Skeletal muscle cell (primary cell): ENCODE measurements at regions not wholly inside any gene's neighbourhood (a gene's known extent, or its start where the extent isn't known, plus 50 kb on each side); places are given as distances from the start of the nearest gene placed in this dataset.
"Not testable (repeated sequence)": the region's sequence is repeated elsewhere in the genome, so short reads cannot be mapped to it uniquely, and the experiment has no call there.

ENCODE experiments used
- DNase-seq: peaks from one replicate; pipeline ENCODE4 v3.0.0-alpha.2; 2010; ENCODE audit warnings: low read depth
- H3K4me3 ChIP-seq: 2 replicates; pipeline ENCODE4 v1.5.1; 2011; ENCODE audit warnings: low read depth, mild to moderate bottlenecking, control low read depth, low read length, moderate library complexity

GRCh38 chr6:150756173-150756572 lies 109.3 kb upstream of the MTHFD1L start:
- DNase-seq = no peak
- no peak overlapping the region for H3K4me3 ChIP-seq

- not testable (repeated sequence) for DNase-seq, H3K4me3 ChIP-seq
These were observed 107.7 kb upstream of the MTHFD1L start for GRCh38 chr6:150757807-150758206.

GRCh38 chr6:150759483-150759882 lies 106.0 kb upstream of the MTHFD1L start:
- DNase-seq = no peak
- H3K4me3 ChIP-seq = no peak overlapping the region

- no peak overlapping the region for H3K4me3 ChIP-seq
- no peak for DNase-seq
These were observed 103.7 kb upstream of the MTHFD1L start for GRCh38 chr6:150761771-150762170.

- DNase-seq = no peak
- H3K4me3 ChIP-seq = no peak overlapping the region
These were observed 101.0 kb upstream of the MTHFD1L start for GRCh38 chr6:150764334-150765066.

GRCh38 chr6:150765067-150765764 lies 100.3 kb upstream of the MTHFD1L start:
- H3K4me3 ChIP-seq = no peak overlapping the region
- no peak for DNase-seq

GRCh38 chr6:150766201-150766997 lies 99.1 kb upstream of the MTHFD1L start:
- no peak overlapping the region for H3K4me3 ChIP-seq
- no peak for DNase-seq

GRCh38 chr6:150767161-150767560 lies 98.3 kb upstream of the MTHFD1L start:
- DNase-seq = no peak
- H3K4me3 ChIP-seq = no peak overlapping the region

- no peak overlapping the region for H3K4me3 ChIP-seq
- peak; percentile 12 for DNase-seq
These were observed 97.9 kb upstream of the MTHFD1L start for GRCh38 chr6:150767571-150768018.

GRCh38 chr6:150770637-150771036 lies 94.9 kb upstream of the MTHFD1L start:
- no peak for DNase-seq
- H3K4me3 ChIP-seq = no peak overlapping the region

- no peak overlapping the region for H3K4me3 ChIP-seq
- DNase-seq = no peak
These were observed 91.5 kb upstream of the MTHFD1L start for GRCh38 chr6:150773969-150774368.

- no peak for DNase-seq
- H3K4me3 ChIP-seq = no peak overlapping the region
These were observed 89.9 kb upstream of the MTHFD1L start for GRCh38 chr6:150775415-150776203.

GRCh38 chr6:150777736-150778135 lies 87.8 kb upstream of the MTHFD1L start:
- no peak overlapping the region for H3K4me3 ChIP-seq
- DNase-seq = no peak

- H3K4me3 ChIP-seq = no peak overlapping the region
- no peak for DNase-seq
These were observed 81.7 kb upstream of the MTHFD1L start for GRCh38 chr6:150783813-150784212.

- H3K4me3 ChIP-seq = no peak overlapping the region
- no peak for DNase-seq
These were observed 78.1 kb upstream of the MTHFD1L start for GRCh38 chr6:150787429-150787828.

- no peak overlapping the region for H3K4me3 ChIP-seq
- DNase-seq = no peak
These were observed 77.4 kb upstream of the MTHFD1L start for GRCh38 chr6:150788089-150788488.

GRCh38 chr6:150789906-150790305 lies 75.6 kb upstream of the MTHFD1L start:
- not testable (repeated sequence) for H3K4me3 ChIP-seq, DNase-seq

- H3K4me3 ChIP-seq = no peak overlapping the region
- no peak for DNase-seq
These were observed 73.8 kb upstream of the MTHFD1L start for GRCh38 chr6:150791717-150792116.

GRCh38 chr6:150797949-150798348 lies 67.6 kb upstream of the MTHFD1L start:
- DNase-seq = no peak

More at GRCh38 chr6:150797949-150798348, 67.6 kb upstream of the MTHFD1L start:
- no peak overlapping the region for H3K4me3 ChIP-seq
